RPMI8226 (cell line): ENCODE measurements at regions not wholly inside any gene's neighbourhood (a gene's known extent, or its start where the extent isn't known, plus 50 kb on each side); places are given as distances from the start of the nearest gene placed in this dataset.

Experiments
- DNase-seq: peaks from one replicate; pipeline ENCODE4 v3.0.0-alpha.2; 2015

DNA sequence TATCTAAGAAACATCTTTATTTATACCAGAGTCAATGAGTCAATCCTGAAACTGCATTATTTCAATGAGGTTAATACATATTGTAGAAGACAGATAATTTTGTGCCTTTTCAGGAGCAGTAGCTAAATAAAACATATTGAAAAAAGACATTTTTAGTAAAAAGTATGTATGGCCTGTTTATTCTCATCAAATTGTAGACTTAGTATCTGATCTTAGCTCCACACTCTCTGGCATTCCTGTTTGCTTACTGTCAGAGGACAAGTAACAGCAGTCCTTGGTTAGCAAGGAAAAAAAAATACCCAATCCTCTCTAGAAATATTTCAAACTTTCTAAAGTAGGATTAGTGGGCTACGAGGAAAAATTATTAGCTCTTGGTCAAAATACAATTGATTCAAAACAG lies 50.5 kb upstream of the GUCY1A1 start:
- DNase-seq, result no peak

DNA sequence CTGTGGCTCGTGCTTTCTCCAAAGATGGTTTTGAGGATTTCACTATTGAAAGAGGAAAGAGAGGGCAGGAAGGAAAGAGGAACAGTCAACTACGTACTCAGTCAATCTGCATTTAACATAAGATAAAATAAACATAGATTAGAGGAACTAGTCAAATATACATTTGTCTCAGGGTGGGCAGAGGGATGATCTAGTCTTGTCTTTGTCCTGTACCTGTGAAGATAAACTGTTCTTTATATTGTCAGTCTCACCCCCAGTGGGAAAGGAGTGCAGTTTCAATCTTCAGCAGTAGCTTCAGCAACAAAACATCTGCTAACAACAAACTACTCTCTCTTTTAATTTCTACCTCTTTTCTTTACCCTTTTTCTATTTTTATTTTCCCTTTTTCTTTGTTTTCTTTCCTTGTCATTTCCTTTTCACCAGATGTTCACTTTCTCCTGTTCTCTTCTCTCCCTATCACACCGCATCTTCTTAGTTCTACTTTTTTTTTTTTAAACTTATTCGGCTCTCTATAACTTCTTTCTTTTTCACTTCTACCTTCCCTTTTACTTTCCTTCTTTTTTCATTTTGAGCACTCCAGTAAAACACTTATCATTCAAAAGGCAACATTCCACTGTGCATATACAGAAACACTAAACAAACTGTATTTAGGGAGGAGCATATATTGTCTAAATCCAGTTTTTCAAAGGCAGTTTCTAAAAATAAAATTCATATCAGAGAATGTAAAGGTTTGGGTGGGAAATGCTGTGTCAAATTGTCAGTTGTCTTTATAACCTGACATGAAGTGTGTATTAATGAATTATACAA lies 51.4 kb upstream of the GUCY1A1 start:
- DNase-seq, result no peak

DNA sequence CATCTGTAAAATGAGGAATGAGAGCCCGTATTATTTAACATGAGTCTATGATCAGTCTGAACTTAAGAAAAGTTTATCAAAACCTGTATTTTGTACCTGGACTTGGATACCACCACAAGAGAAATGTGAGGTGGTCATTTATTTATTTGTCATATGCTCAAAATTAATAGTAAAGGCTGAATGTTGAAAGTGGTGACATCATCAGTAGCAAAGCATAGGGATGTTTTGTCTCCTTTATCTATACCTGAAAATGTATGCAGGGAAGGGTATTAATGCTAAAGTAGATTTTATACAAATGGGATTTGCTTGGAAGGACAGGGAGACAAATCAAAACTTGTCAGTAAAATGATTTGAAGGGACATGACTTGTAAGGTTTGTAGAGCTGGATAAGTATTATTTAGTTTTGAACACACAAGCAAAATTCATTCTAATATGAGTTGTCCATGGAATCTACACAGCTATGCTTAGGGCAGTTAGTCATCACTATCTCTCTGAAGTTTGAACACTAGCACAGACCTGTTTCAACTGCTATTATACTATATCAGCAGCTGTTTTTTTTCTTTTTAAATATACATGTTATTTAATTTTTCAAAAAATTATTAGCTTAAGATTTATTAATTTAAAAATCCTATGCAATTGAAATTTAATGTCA lies 52.4 kb upstream of the GUCY1A1 start:
- DNase-seq, result no peak

DNA sequence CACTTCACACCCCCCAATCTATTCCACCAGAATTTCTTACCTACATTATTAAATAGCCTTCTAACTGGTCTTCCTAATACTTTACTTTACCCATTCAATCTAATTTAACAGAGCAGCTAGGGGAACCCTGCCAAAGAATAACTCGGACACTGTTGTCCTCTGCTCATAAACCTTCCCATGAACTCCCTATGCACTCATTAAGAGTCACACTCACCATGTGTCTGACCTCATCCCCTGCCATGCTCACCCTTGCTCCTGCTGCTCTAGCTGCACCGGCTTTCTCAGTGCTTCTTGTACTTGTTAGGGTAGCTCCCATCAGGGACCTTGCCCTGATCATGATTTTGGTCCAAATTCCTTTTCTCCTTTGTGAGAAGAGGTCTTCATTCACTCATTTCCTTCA lies 54.6 kb upstream of the GUCY1A1 start:
- DNase-seq, result no peak

DNA sequence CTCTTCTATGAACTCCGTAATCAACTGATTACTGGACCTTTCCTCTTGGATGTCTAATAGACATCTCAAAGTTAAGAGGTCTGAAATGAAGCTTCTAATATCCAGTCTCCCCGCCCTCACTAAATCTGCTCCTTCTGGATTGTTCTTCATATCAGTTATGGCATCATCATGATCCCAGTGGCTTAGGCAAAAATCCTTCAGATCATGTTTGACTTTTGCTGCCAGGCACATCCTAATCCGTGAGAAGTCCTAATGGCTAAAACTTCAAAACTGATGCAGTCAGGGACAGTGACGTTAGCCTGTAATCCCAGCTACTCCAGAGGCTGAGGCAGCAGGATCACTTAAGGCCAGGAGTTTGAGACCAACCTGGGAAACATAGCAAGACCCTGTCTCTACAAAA lies 55.1 kb upstream of the GUCY1A1 start:
- DNase-seq, result no peak

DNA sequence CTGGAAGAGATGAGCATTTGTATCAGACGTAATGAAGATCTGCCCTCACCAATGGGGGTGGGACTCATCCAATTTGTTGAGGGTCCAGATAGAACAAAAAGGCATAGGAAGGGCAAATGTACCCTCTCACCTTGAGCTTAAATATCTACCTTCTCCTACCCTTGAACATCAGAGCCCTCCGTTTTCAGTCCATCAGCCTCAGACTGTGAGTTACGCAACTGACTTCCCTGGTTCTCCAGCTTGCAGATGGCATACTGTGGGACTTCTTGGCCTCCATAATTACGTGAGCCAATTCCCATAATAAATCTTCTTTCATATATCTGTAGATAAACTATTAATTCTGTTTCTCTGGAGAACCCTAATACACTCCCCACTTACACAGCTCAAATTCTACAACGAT lies 56.5 kb upstream of the GUCY1A1 start:
- no peak for DNase-seq

DNA sequence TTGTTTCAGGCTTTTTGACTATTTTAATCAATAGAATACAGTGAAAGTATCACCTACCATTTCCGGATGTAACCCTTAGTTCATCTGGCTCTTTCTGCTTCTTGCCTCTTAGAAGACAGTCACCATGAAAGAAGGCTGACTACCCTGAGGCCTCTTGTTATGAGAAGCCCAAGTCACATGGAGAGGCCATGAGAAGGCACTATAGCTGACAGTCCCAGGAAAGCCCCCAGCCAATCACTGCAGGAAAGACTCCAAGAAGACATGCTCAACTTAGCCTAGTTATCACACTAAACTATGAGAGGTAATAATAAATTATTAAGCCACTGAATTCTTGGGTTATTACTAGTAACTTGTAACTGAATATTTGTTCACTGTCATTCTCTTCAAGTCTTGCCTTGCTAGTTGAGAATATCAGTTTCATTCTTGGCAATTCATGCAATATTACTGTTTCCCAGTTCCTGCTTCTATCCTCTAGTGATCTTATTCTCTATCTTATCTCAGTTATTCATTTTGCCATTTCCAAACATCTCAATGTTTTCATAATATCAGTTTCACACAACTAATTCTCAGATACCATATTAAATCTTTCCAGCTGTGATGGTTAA lies 57.1 kb upstream of the GUCY1A1 start:
- DNase-seq, result no peak

DNA sequence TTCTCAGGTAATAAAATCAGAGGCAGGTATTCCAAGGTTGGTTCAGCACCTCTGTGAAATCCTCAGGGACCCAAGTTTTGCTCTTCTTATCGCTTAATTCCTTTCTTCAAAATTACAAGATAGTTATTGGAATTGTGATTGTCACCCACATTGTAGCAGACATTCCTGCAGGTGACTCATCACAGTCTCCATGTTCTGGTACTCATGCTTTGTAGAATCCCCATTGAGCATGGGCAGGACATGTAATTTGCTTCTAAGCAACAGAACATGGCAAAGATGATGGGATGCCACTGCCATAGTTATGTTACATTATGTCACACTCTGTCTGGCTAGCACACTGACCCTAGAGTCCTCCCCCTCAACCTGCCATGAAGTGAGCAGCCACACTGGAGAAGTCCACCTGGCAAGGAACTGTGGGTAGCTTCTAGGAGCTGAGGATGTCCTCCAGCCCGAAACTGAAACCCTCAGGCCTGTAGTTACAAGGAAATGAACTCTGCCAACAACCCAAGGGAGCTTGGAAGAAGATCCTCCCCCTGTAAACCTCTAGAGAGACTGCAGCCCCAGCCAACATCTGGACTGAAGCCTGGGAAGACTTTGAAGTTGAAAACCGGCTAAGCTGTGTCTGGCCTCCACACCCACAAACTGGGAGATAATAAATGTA lies 58.3 kb upstream of the GUCY1A1 start:
- DNase-seq, result peak; percentile 12

DNA sequence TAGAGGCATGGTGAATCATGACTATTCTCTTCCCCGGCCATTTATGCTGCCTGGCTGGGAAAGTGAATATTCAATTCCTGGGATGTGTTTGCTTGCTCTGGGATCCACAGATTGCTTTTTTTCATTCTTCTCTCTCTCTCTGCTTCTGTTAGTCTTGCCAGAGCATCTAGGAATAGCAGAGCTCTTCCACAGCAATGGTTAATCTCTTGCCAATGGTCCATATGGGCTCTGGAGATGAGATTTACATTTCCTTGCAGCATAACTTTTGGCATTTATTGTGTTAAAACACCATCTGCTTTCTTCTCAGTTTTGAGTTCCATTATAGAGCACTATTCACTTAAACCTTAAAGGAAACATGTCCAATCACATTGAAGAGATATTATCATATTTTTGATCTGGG lies 59.2 kb upstream of the GUCY1A1 start:
- DNase-seq, result no peak

DNA sequence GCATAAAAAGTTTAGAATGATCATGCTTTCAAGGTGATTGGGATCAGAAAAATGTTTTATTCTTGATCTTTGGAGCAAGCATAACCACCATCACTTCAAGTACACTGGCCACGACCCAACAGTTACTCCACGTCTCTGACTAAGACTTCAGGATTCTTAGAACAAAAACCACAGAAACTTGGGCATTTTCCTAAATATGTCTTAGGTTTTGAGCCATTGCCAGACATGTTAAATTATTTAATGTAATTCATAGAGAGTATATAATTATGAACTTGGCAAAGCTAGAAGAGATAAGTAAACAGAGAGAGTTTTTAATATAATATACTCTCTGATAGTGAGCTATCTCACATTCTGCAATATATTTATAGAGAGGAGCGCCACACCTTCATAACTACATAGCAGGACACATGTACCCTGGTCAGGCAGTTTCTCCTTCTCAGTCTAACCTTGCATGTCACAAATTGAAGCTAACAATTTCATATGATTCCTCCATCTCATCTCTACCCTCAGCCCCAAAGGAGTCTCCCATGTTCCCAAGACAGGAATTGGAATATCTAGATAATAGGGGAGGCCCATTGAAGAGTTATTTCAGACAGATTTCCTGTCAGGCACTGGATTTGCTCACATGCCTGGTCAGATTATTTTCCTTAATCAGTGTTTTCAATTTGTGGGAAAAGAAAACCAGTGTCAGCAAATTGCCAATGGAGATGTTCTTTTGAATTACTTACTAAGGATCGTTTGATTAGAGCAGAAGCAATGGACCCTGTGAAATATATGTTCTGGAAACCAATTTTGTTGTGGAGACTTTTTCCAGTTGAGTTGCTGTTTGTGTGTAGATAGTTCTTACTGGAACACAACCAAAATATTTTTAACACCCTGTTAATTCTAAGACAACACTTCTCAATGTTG lies 61.7 kb upstream of the GUCY1A1 start:
- no peak for DNase-seq

DNA sequence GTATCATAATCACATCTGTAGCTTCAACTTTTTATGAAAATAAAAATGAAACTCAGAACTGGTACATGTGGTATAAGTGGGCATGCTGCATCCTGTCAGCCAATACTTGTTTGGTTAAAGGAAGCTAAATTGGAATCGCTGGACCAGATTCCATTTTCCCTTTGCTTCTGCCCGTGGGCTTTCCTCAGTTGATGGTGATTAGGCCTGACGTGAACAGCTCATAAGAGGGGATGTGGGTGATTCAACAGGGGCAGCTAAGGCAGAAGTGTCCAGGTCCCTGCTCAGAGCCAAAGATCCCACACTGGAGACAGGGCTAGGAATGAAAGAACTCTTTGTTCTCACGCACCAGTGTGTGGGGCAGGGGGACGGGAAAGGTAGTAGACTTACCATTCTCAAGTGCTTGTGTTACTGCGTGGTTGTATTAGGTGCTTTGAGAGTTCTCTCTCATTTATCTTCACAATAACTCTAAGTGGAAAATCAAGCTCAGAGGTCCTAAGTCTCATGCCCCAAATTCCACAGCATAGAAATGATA lies 63.2 kb upstream of the GUCY1A1 start:
- DNase-seq, result no peak

DNA sequence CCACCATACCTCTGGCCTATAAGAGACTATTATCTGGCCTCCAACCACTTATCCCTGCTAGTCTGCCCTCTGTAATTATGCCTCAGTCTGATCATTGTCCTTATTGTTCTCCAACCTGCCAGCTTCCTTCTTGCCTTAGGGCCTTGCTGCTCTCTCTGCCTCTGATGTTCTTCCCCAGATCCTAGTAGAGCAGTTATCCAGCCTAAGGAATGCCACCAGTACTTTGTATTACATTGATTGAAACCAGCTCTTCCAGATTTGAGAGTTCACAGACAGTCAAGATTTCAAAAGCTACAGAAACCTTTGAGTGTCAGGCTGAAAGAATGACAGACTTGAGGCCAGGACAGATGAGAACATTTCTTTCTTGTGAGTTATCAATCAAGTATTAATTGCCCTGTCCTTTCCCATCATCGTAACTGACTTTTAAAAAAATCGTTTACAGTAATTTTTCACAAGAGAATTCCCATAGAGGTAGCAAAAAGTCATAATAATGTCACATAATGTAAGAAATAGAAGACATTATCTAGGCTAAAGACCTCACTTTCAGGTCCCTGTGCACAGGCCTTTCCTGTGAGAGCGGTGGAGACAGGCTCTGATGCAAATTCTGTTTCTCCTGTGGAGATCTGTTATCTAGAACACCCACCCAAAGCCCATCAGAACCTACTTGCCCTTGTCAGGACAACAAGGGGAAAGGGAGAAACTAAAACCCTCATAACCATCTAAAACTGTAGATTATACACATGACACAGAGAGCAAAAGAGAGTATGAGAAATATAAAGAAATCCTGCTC lies 64.1 kb upstream of the GUCY1A1 start:
- no peak for DNase-seq

DNA sequence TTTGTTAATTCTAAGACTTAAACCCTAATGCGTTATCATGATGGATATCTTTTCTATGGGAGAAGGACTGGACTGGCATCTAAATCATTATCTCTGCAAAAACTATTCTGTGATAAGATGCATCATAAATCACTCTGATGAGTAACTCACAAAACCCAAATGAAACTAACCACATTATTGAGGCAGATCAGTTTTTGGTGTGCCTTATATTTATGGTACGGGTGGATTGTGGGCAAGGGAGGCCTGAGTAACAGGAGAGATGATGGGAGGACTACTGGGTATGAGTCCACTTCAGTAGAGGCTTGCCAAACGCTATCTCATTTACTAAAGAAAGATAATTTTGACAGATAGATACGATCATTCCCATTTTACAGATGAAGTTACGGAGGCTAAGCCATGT lies 66.4 kb upstream of the GUCY1A1 start:
- no peak for DNase-seq

DNA sequence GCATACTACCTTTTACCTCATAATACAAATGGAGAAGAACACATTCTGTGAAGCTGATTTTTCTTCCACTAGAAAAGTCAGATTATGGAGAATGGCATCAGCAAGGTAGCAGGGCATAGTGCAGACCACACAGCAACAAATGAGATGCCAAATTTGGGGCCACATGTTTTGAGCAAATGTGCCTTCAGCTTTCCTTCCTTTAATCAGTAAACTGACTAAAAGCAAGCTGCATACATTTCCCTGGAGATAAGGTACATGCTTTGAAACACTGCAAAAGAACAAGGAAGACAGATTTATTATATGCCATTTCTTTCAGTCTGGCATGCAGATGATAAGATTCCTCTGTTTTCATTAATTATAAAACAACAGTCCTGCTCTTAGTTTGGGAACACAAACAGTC lies 67.1 kb upstream of the GUCY1A1 start:
- no peak for DNase-seq

DNA sequence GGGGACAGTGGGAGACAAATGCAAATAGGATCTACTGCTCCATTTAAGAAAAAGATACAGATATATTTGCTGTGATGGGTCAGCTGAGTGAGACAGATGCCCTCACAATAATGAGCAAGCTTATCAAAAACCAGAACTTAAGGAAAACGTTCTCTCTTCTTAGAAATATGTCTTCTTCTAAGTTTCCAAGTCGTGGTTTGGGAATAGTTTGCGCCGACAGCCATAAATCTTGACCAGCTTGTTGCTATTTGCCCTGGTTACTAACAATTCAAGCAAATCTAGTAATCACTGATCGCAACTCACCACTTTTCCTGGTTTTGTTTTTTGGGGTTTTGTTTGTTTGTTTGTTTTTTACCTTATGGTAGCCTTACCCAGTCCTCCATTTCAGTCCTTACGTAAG lies 67.6 kb upstream of the GUCY1A1 start:
- DNase-seq, result no peak

DNA sequence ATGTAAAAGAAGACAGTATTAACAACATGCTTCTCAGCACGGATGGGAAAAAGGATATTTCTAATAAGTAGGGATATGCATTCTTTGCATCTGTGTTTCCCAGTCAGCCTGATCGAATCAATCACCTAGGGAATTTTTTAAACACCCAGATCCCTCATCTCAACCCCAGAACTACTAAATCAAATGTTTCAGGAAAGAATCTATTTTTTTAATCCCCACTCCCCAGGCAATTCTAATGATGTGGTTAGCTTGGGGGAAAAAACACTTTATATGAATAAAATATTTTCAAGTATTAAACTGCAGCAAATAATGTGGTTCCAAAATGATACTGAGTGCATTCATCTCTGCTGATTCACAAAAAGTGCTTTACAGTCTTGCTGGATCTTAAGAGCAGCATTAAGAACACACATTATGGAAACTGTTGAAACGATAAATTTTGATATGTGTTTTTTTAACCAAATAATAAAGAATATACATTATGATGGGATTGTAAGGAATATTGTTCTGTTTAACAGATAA lies 68.7 kb upstream of the GUCY1A1 start:
- DNase-seq, result no peak

DNA sequence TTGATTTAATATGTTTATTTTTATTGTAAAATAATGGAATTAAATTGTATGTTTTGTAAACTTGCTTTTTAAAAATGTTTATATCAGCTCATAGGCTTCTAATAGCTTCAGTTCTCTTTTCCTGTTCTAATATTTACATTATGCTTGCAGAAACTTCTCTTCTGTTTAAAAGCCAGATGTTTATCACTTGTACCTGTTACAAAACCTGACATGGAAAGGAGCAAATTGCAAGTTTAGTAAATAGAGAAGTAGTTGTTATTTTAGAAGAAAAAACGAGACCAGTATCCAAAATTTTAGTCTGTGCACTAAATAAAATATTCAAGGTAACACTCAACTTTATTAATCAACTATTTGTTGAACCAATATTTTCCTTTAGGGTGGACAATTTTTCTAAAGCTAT lies 69.4 kb upstream of the GUCY1A1 start:
- no peak for DNase-seq

DNA sequence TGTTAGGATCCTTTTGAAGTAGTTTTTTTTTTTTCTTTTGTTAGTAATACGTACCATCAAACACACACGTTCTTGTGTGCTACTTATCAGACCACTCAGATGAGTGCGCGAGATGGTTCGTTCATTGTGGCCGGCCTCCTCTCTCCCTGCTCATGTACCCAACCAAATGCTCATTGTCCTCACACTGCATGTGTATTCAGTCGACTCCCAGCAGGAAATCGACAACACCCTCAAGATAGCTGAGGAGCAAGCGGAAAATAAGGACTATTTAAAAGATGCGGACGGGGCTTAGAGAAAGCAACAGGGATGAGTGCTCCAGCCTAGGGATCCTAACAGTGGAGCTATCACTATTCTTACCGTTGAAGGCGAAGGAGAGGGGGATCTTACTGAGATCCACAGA lies 72.9 kb upstream of the GUCY1A1 start:
- no peak for DNase-seq

DNA sequence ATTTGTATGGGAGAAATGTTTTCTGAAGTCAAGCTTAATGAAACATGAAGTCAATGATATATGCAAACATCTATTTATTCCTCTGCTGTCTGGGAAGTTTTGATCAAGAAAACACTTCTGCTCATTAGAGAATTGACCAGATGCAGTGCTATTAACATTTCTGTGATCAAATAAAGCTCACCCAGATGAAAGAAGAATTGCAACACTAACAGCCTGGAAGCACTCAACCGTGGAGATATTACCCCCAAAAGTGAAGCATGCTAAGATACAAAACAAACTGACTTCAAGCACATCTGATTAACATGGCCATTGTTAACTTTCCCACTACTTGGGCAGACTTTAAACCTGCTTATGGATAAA lies 73.7 kb upstream of the GUCY1A1 start:
- no peak for DNase-seq

DNA sequence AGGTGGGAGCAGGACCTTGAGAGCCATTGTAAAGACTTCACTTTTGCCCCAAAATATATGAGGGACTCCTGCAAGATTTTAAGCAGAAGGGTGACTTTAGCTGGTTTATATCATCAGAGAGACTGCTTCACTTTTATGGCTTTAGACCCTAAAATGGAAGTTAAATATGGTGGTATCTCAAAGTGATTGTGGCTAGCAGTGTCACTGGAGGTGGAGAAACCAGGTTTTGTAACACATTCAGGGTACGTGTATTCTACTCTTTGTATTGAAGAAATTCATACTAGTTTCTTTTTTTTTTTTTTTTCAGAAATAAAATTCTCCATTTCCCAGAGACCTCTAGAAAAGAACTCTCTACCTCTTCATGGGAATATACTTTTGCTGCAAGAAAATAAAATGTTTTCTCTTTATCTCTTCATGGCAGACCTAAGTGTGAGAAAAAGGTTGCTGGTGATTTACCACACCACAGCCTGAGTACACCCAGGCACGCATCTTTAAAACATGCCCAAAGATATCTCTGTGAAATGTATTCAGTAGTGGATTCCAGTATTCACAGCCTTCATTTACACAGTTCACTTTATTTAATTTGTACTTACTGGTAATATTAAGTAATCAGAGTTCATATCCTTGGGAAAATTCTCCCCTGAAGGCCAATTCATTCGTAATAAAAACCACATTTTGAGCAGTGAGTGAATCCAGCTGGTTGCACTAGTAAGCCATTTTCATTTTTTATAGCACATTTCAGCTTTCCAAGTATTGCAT lies 74.3 kb upstream of the GUCY1A1 start:
- DNase-seq, result no peak

DNA sequence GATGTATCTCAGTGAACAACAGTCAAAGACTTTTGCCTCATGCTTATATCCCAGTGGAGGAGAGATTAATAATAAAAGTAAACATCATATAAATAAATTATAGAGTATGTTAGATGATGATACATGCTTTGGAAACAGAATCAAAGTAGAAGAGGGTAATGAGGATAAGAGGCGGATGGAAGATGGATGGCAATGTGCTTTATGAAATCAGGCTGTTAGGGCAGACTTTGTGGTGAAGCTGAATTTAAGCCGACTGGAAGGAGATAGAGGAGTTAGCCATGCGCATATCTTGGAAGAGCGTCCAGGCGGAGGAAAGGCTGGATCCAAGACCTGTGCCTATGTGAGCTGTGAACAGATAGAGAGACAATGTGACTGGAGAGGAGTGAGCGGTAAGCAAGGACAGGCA lies 74.9 kb upstream of the GUCY1A1 start:
- DNase-seq, result no peak
